ENCODE measurements at regions not wholly inside any gene's neighbourhood (a gene's known extent, or its start where the extent isn't known, plus 50 kb on each side); places are given as distances from the start of the nearest gene placed in this dataset.
A peak's percentile ranks its signal among the peaks of the same experiment; 100 is the strongest.

GRCh38 chr20:39990692-39991091, 698.3 kb downstream of the MAFB start:
- Histone ChIP-seq H3K4me1 (peaks cover 0 to 19% (median 16%) of the 10 kb centered on the region in 4 donors), H3K4me3 (no peak overlapping the region), H3K9me3 (peaks cover 0 to 9% (median 0%) of the 10 kb centered on the region in 4 donors), H3K36me3 (no peaks in the 10 kb centered on the region), H3K27ac (no peak overlapping the region), H3K27me3 (no peaks in the 10 kb centered on the region)
- intact Hi-C loops (cut with DNase I) = no loop called here
- TF ChIP-seq EP300 (IDR thresholded peaks at IDR 0.05) = no peak
- no peak for TF ChIP-seq POLR2A (IDR thresholded peaks at IDR 0.05)
- TF ChIP-seq CTCF (IDR thresholded peaks at IDR 0.05) = no peak
- TF ChIP-seq POLR2AphosphoS5 (IDR thresholded peaks at IDR 0.05) = no peak
- no peak for DNase-seq

DNA sequence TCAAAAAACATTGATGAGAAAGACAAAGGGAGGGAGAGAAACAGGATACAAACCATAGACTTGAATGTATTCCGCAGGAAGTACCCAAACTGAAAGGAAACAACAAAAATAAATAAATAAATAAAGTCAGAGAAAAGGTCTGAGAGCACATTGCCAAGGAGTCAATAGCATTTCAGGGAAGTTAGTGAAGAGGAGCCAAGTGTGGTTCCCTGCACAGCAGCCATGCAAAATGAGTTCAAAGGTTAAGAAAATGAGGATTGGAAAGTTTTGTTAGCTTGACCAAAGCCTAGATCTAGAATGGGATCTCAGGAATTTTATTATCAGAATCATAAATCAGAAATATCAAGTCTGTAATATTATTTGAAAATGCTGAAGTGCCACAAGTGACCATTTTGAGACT, 700.0 kb downstream of the MAFB start:
- DNase-seq = no peak
- intact Hi-C loops (cut with DNase I) = loop anchor here (5.0 kb wide), 2 partner anchors 102 to 298 kb away; no protein-coding TSS in a partner anchor
- Histone ChIP-seq H3K36me3 (no peaks in the 10 kb centered on the region), H3K4me3 (no peak overlapping the region), H3K9me3 (peaks cover 0 to 9% (median 0%) of the 10 kb centered on the region in 4 donors), H3K27ac (no peak overlapping the region), H3K4me1 (peaks cover 0 to 33% (median 27%) of the 10 kb centered on the region in 4 donors), H3K27me3 (no peaks in the 10 kb centered on the region)
- TF ChIP-seq POLR2AphosphoS5 (IDR thresholded peaks at IDR 0.05) (no peak), CTCF (IDR thresholded peaks at IDR 0.05) (no peak), POLR2A (IDR thresholded peaks at IDR 0.05) (no peak), EP300 (IDR thresholded peaks at IDR 0.05) (no peak)
- 0 to 3% methylated on average over 1 of the region's 1 CpG for WGBS, 2 donors

DNA sequence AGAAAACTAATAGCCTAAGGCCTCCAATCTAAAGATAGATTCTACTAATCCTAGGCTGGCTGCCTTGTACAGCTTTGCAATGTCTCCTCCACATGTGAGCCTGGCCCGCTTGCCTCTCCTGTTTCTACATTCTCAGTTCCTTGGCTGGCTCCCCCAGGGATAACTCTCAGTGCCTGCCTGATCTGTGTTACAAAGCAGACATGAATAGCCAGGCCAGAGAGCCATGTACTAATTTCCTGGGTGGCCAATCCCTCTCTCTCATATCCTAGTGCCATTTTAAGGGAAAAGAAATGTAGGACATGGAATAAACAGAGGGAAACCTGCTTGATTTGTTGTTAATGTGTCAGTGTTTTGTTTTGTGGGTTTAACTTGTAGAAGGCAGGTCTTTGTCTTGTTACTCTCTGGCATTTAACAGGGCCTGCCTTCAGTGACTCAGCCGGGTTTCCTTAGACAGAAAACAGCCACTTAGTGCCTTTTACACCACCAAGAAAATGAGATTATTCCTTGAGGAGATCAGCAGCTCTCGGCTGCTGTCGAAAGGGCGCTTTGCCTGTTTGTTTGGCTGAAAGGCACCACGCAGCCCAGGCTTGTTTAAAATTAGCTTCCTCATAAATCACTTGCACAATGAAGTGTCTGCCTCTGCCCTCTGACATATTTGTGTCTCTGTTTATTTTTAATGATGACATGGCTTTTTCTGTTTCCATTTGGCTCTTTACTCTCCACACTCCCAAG, 702.7 kb downstream of the MAFB start:
- Histone ChIP-seq H3K36me3 (no peaks in the 10 kb centered on the region), H3K9me3 (peaks cover 0 to 9% (median 0%) of the 10 kb centered on the region in 4 donors), H3K4me1 (peaks cover 0 to 33% (median 27%) of the 10 kb centered on the region in 4 donors), H3K27ac (peak overlapping the region; percentile 66 to 86 (median 83)), H3K4me3 (no peak overlapping the region), H3K27me3 (no peaks in the 10 kb centered on the region)
- 40 to 42% methylated on average over 6 of the region's 6 CpGs for WGBS, 2 donors
- peak; percentile 71 to 90 (median 85) for TF ChIP-seq POLR2AphosphoS5 (IDR thresholded peaks at IDR 0.05)
- TF ChIP-seq EP300 (IDR thresholded peaks at IDR 0.05) = peak in 3 of 4 donors; percentile 26 to 71 (median 44)
- TF ChIP-seq CTCF (IDR thresholded peaks at IDR 0.05) = no peak
- no peak for TF ChIP-seq POLR2A (IDR thresholded peaks at IDR 0.05)
- peak; percentile 92 for DNase-seq
- intact Hi-C loops (cut with DNase I) = loop anchor here (2.0 to 5.0 kb wide), 3 partner anchors 99 to 702 kb away; partner anchors contain the start of gene MAFB

DNA sequence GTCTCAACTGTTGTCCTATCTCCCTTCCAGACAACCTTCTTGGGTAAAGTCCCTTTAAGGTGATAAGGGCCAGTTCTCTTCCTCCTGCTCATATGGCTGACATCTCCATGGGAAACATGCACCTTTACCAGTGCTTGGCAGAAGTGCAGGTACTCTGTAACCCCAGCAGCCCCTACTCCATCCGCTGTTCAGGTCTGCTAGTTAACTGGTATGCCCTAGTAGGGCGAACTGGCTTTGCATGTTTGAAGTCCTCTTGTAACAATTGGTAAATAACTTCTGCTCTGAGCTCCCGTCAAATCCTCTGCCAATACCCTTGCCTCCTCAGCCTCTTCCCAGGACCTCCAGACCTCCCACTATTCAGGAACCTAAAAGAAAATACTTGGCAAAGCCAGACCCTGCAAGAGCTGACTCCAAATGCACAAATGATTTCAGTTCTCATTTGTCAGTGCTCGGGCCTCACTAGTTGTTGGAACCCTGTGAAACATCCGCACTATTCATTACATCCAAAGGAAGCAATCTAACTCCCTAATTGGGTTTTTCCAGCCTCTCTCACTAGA, 703.7 kb downstream of the MAFB start:
- no peaks in the 10 kb centered on the region for H3K36me3 ChIP-seq
- 80 to 83% methylated on average over 5 of the region's 5 CpGs for WGBS, 2 donors
- peak overlapping the region; percentile 66 to 86 (median 83) for H3K27ac ChIP-seq
- TF ChIP-seq POLR2A (IDR thresholded peaks at IDR 0.05) = no peak
- no peak for TF ChIP-seq EP300 (IDR thresholded peaks at IDR 0.05)
- TF ChIP-seq POLR2AphosphoS5 (IDR thresholded peaks at IDR 0.05) = no peak
- no peak for TF ChIP-seq CTCF (IDR thresholded peaks at IDR 0.05)
- intact Hi-C loops (cut with DNase I) = loop anchor here (5.0 kb wide), 2 partner anchors 98 to 302 kb away; no protein-coding TSS in a partner anchor
- H3K27me3 ChIP-seq = no peaks in the 10 kb centered on the region
- H3K4me1 ChIP-seq = peaks cover 0 to 33% (median 27%) of the 10 kb centered on the region in 4 donors
- no peak overlapping the region for H3K4me3 ChIP-seq
- DNase-seq = no peak
- H3K9me3 ChIP-seq = peaks cover 0 to under 1% (median 0%) of the 10 kb centered on the region in 4 donors

Measured in sigmoid colon (tissue), 6 donors.